T-helper 2 cell treated with Interferon-gamma antibody and Interleukin-4, amounts not matched to agents 100 ng/mL and 5 ng/mL, for 36 hours (primary cell): ENCODE measurements at regions not wholly inside any gene's neighbourhood (a gene's known extent, or its start where the extent isn't known, plus 50 kb on each side); places are given as distances from the start of the nearest gene placed in this dataset.
"Not testable (repeated sequence)": the region's sequence is repeated elsewhere in the genome, so short reads cannot be mapped to it uniquely, and the experiment has no call there.

Experiments
- intact Hi-C: fragments of 100-400 bp; cut with micrococcal nuclease; formaldehyde crosslinking; loops from one replicate; pipeline ENCODE4 v1.15.1; 2023

DNA sequence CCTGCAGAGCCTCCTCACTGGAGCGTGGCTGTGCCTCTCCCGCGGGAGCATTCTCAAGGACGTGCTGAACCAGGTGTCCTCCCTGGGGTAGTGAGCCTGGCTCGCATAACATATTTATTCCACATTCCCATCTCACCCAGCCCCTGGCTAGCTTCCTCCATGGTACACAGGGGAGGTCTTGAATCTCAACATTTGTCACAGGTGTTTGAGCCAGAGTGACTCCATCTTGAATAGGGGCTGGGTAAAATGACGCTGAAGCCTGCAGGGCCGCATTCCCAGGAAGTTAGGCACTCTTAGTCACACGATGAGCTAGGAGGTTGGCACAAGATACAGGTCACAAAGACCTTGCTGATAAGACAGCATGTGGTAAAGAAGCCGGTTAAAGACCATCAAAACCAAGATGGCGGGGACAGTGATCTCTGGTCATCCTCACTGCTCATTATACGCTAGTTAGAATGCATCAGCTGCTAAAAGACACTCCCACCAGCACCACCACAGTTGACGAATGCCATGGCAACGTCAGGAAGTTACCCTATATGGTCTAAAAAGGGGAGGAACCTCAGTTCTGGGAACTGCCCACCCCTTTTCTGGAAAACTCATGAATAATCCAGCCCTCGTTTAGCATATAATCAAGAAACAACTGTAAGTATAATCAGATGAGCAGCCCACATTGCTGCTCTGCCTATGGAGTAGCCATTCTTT, 273.8 kb upstream of the IRX4 start:
- intact Hi-C loops: no loop called here

DNA sequence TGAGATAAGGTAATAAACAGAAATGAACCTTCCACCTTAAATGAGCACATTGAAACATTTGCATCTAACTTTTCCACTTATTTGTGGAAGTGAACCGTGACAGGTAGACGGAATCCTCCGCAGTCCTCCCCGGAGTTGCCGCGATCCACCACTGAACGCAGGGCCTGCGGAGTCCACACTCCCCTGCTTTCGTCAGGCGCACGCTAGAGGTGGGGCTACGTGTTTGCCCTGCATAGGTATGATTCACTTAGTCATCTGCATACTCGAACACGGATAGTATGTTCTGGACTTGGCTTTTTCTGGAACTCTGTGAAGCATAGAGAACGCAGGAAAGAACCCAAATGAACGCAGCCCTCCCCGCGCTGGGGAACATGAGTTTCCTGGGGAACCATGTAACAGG, 272.8 kb upstream of the IRX4 start:
- intact Hi-C loops: no loop called here

DNA sequence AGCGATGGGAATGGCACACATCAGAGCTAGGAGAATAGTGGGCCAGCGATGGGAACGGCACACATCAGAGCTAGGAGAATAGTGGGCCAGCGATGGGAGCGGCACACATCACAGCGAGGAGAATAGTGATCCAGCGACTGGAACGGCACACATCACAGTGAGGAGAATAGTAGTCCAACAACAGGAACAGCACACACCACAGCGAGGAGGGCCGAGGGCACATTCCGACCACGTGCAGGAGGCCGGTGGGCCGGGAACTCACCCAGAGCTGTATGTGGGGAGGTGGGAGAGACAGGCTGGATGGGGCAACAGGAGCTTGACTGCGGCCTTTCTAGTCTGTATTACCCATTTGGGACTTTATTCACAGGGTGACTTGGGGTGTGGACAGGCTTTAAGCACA, 271.1 kb upstream of the IRX4 start:
- intact Hi-C loops: no loop called here

DNA sequence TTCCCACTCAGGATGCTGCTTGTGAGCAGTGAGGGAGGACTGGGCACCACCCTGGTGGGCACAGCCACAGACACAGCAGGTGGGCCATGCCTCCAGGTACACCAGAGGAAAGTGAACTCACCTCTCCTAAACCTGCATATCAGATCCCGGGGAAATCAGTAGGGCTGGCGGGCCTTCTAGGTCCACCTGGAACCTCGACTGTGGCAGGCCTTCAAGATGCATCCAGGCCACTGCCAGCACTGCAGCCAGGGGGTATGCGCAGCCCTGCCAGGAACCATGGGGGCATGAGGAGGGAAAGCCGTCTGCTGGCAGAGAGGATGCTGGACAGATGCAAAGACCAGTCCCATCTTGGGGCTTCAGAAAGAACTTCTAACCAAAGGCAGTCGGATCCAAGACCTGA, 270.6 kb upstream of the IRX4 start:
- intact Hi-C loops: no loop called here

DNA sequence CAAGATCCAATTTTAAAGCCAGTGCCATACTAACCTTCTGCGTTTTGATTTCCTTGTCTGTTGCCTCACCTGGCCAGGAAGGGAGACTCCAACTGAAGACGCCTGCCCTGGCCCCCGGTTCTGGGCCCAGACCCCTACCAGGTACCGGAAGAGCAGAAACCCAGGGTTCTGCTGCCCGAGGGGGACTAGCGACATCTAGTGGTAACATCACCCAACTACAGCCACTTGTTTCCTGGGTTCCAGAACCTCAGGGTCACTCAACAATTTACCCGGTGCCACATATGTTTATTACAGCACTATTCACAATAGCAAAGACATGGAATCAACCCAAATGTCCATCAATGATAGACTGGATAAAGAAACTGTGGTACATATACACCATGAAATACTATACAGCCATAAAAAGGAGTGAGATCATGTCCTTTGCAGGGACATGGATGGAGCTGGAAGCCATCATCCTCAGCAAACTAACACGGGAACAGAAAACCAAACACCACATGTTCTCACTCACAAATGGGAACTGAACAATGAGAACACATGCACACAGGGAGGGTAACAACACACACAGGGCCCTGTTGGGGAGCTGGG, 268.7 kb upstream of the IRX4 start:
- intact Hi-C loops: not testable (repeated sequence)

DNA sequence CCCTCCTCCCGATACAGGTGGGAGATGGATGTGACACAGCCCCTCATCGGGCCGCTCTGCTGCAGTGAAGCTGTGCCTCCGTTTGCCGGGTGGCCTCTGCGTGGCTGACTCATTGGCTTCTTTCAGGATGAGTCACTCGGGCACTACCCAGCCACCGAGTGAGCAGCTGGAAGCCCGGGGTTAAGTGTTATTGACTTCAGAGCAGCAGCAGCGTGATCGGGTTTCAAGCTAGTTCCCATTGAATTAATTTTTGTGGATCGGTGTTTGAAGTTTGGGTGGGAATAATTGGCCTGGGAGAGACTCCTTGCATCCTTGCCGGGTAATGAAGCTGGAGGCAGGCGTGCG, 266.4 kb upstream of the IRX4 start:
- intact Hi-C loops: no loop called here

DNA sequence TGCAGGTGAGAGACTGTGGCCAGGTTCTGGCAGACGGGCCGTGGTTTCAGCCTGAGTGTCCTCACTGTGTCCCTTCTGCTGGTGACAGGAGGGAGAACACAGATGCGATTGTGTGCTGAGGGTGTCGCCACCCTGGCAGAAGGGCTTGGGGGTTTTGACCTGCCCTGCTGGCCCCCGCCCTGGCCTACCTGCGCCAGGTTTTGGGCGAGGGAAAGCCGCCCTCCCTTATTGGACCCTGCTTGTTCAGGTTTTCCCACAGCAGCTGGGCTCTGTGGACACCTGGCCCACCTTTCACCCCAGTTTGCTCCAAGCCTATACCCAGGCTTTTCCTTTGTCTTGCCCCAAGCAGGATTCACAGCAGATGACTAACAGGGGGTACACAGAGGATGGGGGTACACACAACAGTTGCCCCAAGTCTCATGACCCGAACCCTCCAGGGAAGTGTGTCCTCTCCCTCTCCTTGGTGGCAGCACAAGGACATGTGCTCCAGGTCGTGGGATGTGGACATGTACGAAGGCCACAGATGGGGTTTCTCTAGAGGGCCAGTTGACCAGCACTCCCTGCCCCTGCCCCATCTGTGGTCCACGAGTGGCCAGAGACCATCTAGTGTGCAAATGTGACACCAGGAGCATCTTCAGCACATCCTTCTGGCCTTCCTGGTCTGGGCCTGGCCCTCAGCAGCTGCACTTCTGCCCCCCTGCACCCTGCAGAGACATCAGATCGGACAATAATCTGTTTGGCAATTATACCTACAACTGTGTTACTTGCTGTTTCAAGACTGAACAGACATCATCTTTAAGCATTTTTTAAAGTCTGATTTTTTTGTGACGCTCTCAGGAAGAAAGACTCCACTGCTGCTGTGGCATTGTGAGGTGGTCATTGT, 265.8 kb upstream of the IRX4 start:
- intact Hi-C loops: no loop called here

DNA sequence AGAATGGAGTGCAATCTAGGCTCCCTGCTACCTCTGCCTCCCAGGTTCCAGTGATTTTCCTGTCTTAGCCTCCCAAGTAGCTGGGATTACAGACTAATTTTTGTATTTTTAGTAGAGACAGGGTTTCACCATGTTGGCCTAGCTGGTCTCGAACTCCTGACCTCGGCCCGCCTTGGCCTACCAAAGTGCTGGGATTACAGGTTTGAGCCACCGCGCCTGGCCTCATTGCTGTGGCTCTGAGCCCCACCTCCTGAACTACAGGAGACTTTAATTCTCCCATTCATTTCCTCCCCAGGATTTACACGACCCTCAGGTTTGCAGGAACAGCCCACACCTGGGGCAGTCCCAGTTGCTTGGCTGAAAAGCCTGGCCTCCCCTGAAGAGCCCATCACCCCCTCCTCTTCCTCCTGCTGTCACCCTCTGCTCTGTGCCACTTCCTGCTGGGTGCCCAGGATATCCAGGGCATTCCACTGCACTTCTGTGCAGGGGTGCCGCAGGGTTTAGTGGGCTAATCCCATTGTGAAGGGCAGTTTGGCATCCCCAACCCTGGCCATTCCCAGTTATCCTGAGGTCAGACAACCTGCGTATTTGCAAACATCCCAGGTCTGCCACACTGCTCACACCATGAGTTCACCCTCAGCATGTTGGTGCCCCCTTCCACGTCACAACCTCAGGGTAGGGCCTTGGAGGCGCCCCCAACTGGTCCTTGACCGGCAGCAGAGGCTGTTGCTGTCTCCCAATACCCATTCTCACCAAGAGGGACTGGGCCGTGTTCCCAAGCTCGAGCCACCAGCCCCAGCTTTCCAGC, 265.0 kb upstream of the IRX4 start:
- intact Hi-C loops: no loop called here

DNA sequence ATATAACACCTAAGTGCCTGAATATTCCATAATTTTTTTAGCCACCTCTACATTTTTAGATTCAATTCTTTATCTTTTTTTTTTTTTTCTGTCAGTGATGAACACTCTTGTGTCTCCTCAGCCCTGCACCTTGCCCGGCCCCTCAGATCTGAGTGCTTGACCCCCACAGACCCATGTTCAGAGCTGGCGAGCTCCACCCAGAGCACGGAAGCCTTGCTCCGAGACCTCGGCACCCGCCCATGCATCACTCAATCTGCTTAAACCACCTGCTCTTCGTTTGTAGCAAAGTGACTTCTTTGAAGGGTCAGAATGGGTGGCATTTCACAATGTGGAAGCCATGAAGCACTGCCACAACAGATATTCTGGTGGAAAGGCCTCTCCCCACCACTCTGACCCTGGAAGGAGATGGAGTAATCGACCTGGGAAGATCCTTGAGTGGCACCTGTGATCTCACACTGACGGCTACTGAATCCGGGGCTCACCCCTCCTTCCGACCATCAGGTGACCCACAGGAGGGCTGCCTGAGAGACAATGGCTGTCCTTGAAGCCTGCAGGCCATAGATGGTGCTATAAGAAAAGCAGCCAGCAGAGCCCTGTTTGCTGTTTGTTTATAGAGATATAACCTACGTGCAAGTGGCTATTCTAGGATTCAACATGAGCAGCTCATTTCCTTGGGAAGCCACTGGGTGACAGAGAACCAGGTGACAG, 261.1 kb upstream of the IRX4 start:
- intact Hi-C loops: no loop called here

DNA sequence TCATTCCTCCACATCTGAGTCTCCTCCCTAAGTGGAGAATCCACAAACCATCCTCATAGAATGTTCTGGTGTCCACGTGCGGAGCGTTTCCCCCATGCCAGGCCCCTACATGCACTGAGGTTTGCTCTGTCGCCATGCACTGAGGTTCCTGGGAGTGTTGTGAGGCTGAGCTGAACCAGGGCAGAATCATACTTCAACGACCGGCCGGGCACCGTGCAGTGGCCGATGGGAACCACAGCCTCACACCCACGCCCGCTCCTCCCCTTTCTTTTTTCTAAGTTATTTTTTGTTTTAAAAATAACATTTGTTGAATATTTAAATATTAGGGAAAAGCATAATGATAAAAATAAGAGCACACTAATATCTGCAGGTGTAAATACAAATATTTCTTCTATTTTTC, 260.4 kb upstream of the IRX4 start:
- intact Hi-C loops: no loop called here

DNA sequence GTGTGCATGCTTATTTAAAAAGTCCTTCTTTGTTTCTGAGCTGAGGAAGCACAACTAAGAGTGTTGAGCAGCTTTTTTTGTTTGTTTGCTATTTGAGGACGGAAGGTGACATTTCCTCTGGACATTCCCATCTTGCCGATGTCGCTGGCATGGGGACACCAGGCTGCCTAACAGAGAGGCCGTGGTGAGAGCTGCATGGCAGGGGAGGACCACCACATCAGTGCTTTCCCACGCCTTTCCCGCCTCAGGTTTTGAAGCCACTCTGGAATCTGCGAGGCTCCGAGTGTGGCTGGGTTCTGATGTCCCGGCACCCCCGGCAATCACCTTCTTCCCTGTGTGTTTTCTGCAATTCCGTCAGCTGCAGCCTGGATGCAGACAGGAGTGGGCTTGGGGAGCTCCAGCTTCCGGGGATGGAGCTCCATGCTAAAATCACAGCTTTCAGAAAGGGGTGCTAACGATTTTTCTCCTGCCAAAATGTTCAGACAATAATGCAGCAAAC, 259.8 kb upstream of the IRX4 start:
- intact Hi-C loops: no loop called here

DNA sequence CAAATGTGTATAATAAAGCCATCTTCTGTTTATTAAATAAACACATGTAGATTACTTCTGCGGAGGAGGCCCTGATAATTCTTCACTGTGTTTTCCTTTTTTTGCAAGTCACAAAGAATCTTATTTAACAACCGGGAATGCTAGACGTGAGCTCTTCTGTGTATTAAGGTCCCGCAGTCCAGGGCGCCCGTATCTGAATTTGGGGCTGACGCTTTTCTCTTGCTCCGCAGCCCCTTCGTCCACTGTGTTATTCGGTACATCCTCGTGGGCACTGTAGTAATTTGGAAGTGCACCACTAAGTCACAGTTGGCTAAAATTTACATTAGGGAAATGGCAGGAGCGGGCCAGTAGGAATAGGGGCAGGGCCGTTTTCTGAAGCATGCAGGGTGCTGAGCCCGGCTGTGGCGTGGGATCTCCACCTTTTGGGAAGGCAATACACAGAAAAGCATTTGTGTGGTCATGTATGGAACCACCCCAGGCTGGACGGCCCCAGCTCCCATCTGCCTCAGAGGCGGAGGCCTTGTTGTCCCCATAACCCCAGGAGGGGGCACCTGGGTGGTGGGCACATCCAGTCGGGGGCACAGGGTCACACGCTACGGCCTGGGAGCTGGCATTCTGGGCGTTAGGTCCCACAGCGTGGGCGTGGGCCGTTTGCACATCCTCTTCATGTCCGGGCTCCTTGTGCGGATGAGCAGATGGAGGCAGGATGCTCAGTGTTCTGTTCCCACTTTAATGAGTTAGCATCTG, 258.7 kb upstream of the IRX4 start:
- intact Hi-C loops: no loop called here

DNA sequence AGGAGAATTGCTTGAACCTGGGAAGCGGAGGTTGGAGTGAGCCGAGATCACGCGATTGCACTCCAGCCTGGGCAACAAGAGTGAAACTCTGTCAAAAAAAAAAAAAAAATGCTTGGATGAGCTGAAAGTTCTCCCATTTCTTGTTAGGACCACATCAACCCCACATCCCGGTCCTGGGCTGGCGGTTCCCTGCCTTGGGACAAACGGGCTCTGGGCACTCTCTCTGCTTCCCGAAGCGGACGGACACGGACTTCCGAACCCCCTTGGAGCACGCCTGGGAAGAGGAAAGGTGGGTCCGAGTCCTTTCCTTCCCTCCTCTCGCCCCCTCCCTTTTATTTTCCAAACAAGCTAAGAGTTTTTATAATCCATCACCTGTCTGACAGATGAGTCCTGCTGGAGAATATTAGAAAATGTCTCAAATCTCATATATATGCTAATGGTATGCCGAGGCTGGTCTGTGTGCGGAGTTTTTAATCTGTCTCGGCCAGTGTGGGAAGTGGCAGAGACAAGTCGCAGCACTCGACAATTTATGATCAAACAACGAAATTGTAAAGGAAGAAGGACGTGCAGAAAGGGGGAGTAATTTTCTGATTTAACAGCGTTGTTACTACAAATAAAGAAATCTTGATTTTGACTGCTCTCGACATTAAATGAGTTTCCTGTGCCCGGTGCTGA, 257.9 kb upstream of the IRX4 start:
- intact Hi-C loops: no loop called here

DNA sequence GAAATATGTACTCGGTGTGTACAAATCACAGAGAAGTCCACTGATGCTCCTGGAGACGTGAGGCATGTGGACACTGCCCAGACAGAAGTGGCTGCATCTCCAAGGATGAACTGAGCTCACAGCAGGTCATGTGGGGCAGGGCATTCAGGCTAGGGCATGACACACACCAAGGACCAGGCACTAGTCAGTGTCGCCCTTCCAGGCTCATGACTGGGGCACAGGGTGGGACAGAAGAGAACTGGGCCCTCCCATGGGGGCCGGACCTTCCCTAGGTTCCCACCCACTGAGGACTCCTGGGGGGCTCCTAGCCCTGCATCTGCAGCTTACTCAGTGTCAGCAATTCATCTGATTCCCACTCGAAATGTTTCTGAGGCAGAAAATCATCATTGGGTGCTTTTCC, 256.8 kb upstream of the IRX4 start:
- intact Hi-C loops: no loop called here

DNA sequence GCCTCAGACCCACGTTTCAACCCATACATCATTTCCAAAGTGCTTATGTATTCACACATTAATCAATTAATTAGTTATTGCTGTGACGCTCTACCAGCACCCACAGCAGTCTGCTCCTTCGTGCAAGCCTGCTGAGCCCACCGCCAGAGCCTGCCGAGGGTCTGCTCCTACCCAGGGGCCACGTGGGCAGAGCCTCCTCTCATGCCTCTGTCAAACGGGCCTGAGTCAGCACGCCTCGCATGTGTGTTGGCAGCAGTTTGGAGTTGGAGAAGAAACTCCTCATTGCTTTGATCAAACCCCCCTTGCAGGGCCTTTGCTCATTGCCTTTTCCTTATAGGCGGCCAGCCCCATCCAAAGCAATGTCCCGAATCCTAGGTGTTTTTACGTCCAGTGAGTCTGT, 256.2 kb upstream of the IRX4 start:
- intact Hi-C loops: no loop called here

DNA sequence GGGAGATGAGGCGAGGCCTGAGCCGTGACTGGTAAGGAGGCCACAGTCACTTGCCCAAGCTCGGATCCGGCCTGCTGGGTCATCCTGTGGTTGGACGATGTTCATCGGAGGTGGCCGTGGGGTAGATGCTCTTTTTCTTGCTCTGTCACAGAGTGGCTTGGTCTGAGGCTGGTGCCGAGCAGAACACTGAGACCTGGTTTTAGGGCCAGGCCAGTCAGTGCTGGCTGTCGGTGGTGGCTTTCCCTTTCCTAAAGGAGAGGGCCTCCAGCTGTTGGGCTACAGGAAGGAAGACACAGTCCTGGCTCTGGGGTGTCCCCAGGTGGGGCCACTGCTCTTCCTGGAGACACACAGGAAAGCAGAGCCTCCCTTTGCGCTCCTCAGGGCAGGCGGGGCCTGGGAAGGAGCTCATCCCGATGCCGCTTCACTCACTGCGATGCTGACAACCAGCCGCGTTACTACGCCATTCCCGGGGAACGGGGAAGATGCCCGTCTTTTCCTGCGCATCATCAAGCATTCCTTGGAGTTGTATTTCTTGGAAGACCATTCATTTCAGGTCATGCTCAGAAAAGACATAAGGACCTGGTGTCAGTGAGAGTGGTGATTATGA, 254.8 kb upstream of the IRX4 start:
- intact Hi-C loops: no loop called here

DNA sequence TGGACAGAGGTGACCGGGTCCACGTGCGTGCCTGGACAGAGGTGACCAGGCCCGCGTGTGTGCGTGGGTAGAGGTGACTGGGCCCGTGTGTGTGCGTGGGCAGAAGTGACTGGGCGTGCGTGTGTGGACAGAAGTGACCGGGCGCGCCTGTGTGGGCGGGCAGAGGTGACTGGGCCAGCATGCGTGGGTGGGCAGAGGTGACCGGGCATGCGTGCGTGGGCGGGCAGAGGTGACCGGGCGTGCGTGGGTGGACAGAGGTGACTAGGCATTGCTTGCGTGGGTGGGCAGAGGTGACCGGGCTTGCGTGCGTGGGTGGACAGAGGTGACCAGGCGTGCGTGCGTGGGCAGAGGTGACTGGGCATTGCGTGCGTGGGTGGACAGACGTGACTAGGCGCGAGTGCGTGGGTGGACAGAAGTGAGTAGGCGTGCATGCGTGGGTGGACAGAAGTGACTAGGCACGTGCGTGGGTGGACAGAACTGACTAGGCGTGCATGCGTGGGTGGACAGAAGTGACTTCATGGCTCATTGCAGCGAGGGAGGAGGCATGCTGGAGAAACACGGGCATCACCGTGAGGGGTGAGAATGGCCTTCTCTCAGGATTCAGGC, 254.1 kb upstream of the IRX4 start:
- intact Hi-C loops: no loop called here

DNA sequence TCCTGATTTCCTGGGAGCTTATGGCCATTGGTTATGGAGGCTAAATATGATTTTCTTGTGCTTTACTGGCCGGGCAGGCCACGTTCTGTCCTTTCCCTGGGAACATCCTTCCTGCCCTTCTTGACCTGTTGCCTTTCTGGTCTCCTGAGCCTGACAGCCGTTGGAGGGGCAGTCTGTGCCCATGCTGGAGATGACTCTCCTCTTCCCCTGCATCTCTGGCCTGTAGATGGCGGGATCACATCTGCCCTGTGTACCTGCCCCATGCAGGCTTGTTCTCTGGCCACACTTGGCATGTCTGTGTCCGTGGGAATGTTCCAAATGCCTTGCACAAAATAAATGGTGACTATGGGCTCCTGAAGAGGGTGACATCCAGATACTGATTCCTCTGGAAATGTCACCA, 253.1 kb upstream of the IRX4 start:
- intact Hi-C loops: no loop called here

DNA sequence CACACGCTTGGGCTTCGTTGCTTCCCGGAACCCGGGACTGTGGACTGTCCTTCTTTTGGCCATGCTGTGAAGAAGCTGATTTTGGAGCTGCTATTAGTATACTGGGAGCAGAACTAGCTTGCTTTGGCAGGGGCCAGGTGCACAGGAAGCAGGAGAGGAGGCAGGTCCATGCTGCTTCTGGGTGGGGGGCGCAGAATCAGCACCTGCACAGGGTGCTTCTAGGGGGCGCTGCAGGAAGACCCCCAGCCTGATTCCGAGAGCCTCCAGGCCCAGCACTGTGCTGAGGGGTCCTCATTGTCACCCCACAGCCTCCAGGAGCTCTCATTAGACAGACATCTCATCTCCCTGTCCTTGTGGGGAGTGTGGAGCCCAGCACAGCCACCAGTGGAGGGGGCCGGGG, 252.6 kb upstream of the IRX4 start:
- intact Hi-C loops: no loop called here
